Peyer's patch (tissue), 4 donors: ENCODE measurements at regions not wholly inside any gene's neighbourhood (a gene's known extent, or its start where the extent isn't known, plus 50 kb on each side); places are given as distances from the start of the nearest gene placed in this dataset.

ENCODE experiments used
- DNase-seq, 3 donors: peaks; one replicate each; pipeline ENCODE4 v3.0.0-alpha.2; 2017 to 2019
- H3K27ac ChIP-seq, 4 donors: fragments of 200-600 bp; sonication (generic); one replicate each; pipeline ENCODE4 v1.5.1; 2016 to 2019
- H3K27me3 ChIP-seq, 2 donors: fragments of 200-600 bp; sonication (generic); one replicate each; pipeline ENCODE4 v1.5.1; 2019
- H3K36me3 ChIP-seq, 3 donors: fragments of 200-600 bp; sonication (generic); one replicate each; pipeline ENCODE4 v1.5.1; 2016 to 2019
- H3K4me1 ChIP-seq, 4 donors: fragments of 200-600 bp; sonication (generic); one replicate each; pipeline ENCODE4 v1.5.1; 2016 to 2019
- H3K4me3 ChIP-seq, 4 donors: fragments of 200-600 bp; sonication (generic); 1 replicate in 3 of 4; 2 replicates in 1 of 4; pipeline ENCODE4 v1.5.1; 2016 to 2019; ENCODE audit warnings: mild to moderate bottlenecking in 1 of 4
- H3K9me3 ChIP-seq, 4 donors: fragments of 200-600 bp; sonication (generic); one replicate each; pipeline ENCODE4 v1.5.1; 2016 to 2019; ENCODE audit warnings: mild to moderate bottlenecking in 1 of 4
- CTCF ChIP-seq, 6 experiments: fragments of 450-650 bp in 4 of 6; fragments of 200-600 bp in 2 of 6; sonication (generic) in 1 of 6; IDR thresholded peaks; one replicate each; pipeline ENCODE4 v1.5.1; 2017 to 2019; ENCODE audit warnings: antibody characterized with exemption in 6 of 6, mild to moderate bottlenecking in 3 of 6, moderate library complexity in 1 of 6
- POLR2A ChIP-seq, 2 donors: fragments of 450-650 bp; IDR thresholded peaks; one replicate each; pipeline ENCODE4 v1.5.1; 2017; ENCODE audit warnings: antibody characterized with exemption in 2 of 2, mild to moderate bottlenecking in 2 of 2, moderate library complexity in 2 of 2

GRCh38 chr1:5367306-5367705 lies 624.9 kb downstream of the NPHP4 start:
- TF ChIP-seq POLR2A (IDR thresholded peaks at IDR 0.05): no peak
- no peak for TF ChIP-seq CTCF (IDR thresholded peaks at IDR 0.05)
- DNase-seq: no peak
- Histone ChIP-seq H3K4me1 (no peaks in the 10 kb centered on the region), H3K4me3 (no peak overlapping the region), H3K27me3 (no peaks in the 10 kb centered on the region), H3K27ac (no peak overlapping the region), H3K36me3 (no peaks in the 10 kb centered on the region), H3K9me3 (no peaks in the 10 kb centered on the region)

- Histone ChIP-seq H3K4me3 (no peak overlapping the region), H3K4me1 (no peaks in the 10 kb centered on the region), H3K9me3 (no peaks in the 10 kb centered on the region), H3K27ac (no peak overlapping the region), H3K27me3 (no peaks in the 10 kb centered on the region), H3K36me3 (no peaks in the 10 kb centered on the region)
- no peak for DNase-seq
- TF ChIP-seq POLR2A (IDR thresholded peaks at IDR 0.05): no peak
- TF ChIP-seq CTCF (IDR thresholded peaks at IDR 0.05): no peak
Measured at GRCh38 chr1:5365751-5366150, 626.5 kb downstream of the NPHP4 start.

GRCh38 chr1:5364591-5364990 lies 627.6 kb downstream of the NPHP4 start:
- no peak for DNase-seq
- Histone ChIP-seq H3K4me3 (no peak overlapping the region), H3K27me3 (no peaks in the 10 kb centered on the region), H3K36me3 (no peaks in the 10 kb centered on the region), H3K9me3 (no peaks in the 10 kb centered on the region), H3K27ac (no peak overlapping the region), H3K4me1 (no peaks in the 10 kb centered on the region)
- TF ChIP-seq CTCF (IDR thresholded peaks at IDR 0.05): no peak
- TF ChIP-seq POLR2A (IDR thresholded peaks at IDR 0.05): no peak

GRCh38 chr1:5354681-5355080 lies 637.5 kb downstream of the NPHP4 start:
- no peak overlapping the region for H3K27ac ChIP-seq
- H3K9me3 ChIP-seq: no peaks in the 10 kb centered on the region
- H3K36me3 ChIP-seq: no peaks in the 10 kb centered on the region
- no peak for TF ChIP-seq CTCF (IDR thresholded peaks at IDR 0.05)
- TF ChIP-seq POLR2A (IDR thresholded peaks at IDR 0.05): no peak
- no peaks in the 10 kb centered on the region for H3K27me3 ChIP-seq
- no peak overlapping the region for H3K4me3 ChIP-seq
- DNase-seq: no peak
- H3K4me1 ChIP-seq: no peaks in the 10 kb centered on the region

GRCh38 chr1:5351366-5351765 lies 640.9 kb downstream of the NPHP4 start:
- H3K4me3 ChIP-seq: no peak overlapping the region
- H3K27me3 ChIP-seq: no peaks in the 10 kb centered on the region
- no peaks in the 10 kb centered on the region for H3K36me3 ChIP-seq
- no peak overlapping the region for H3K27ac ChIP-seq
- no peaks in the 10 kb centered on the region for H3K4me1 ChIP-seq
- no peaks in the 10 kb centered on the region for H3K9me3 ChIP-seq
- TF ChIP-seq POLR2A (IDR thresholded peaks at IDR 0.05) (no peak), CTCF (IDR thresholded peaks at IDR 0.05) (no peak)
- DNase-seq: no peak

GRCh38 chr1:5349526-5349925 lies 642.7 kb downstream of the NPHP4 start:
- TF ChIP-seq CTCF (IDR thresholded peaks at IDR 0.05): no peak

More at GRCh38 chr1:5349526-5349925, 642.7 kb downstream of the NPHP4 start:
- no peaks in the 10 kb centered on the region for H3K27me3 ChIP-seq
- H3K4me1 ChIP-seq: no peaks in the 10 kb centered on the region
- no peaks in the 10 kb centered on the region for H3K9me3 ChIP-seq
- no peak overlapping the region for H3K4me3 ChIP-seq
- no peak for DNase-seq
- no peaks in the 10 kb centered on the region for H3K36me3 ChIP-seq
- H3K27ac ChIP-seq: no peak overlapping the region
